ENCODE measurements at regions not wholly inside any gene's neighbourhood (a gene's known extent, or its start where the extent isn't known, plus 50 kb on each side); places are given as distances from the start of the nearest gene placed in this dataset.
"Not testable (repeated sequence)": the region's sequence is repeated elsewhere in the genome, so short reads cannot be mapped to it uniquely, and the experiment has no call there.

GRCh38 chr7:86991771-86992191 is 67.7 kb downstream of the ELAPOR2 start:
- no peak for TF ChIP-seq TCF7L2 (IDR thresholded peaks at IDR 0.05; ENCODE audit: low read depth, low read length)
- TF ChIP-seq POLR2AphosphoS5 (IDR thresholded peaks at IDR 0.05; ENCODE audit: low read depth, low read length): no peak
- no peak for TF ChIP-seq REST (IDR thresholded peaks at IDR 0.05; ENCODE audit: insufficient read depth in 1 of 2, low read depth in 2 of 2, low read length in 1 of 2)
- no peak for TF ChIP-seq SIN3A (IDR thresholded peaks at IDR 0.05; ENCODE audit: borderline replicate concordance, insufficient read depth, low read depth, low read length)
- TF ChIP-seq CTCF (IDR thresholded peaks at IDR 0.05): no peak
- no peak for DNase-seq (ENCODE audit: low read depth, low spot score)

GRCh38 chr7:86991093-86991769 is 68.2 kb downstream of the ELAPOR2 start:
- intact Hi-C loops (cut with micrococcal nuclease; ENCODE audit: unreplicated experiment) (no loop called here), in situ Hi-C loops (cut with HindIII; ENCODE audit: low pct_unique_long_range_greater_than_20kb, low sequenced_read_pairs) (no loop called here)
- ChIA-PET POLR2A (no interaction called here), CTCF (no interaction called here)
- H3K4me1 ChIP-seq (ENCODE audit: control insufficient read depth, insufficient read depth, low read length): no peaks in the 10 kb centered on the region
- TF ChIP-seq TCF7L2 (IDR thresholded peaks at IDR 0.05; ENCODE audit: low read depth, low read length): no peak
- H3K4me3 ChIP-seq (ENCODE audit: low read depth in 2 of 2, low read length in 2 of 2): no peak overlapping the region
- no peaks in the 10 kb centered on the region for H3K36me3 ChIP-seq (ENCODE audit: control insufficient read depth, insufficient read depth, low read length)
- ATAC-seq (no peak), DNase-seq (ENCODE audit: low read depth, low spot score) (no peak)
- no peaks in the 10 kb centered on the region for H3K27me3 ChIP-seq (ENCODE audit: control insufficient read depth, insufficient read depth, low read length)
- H3K27ac ChIP-seq (ENCODE audit: low read length): no peak overlapping the region
- no TSS peak for BruUV-seq (replicated peaks)
- H3K9me3 ChIP-seq (ENCODE audit: control insufficient read depth, insufficient read depth, low read depth, low read length): no peaks in the 10 kb centered on the region

More at GRCh38 chr7:86991771-86992191, 67.7 kb downstream of the ELAPOR2 start:
- intact Hi-C loops (cut with micrococcal nuclease; ENCODE audit: unreplicated experiment) (no loop called here), in situ Hi-C loops (cut with HindIII; ENCODE audit: low pct_unique_long_range_greater_than_20kb, low sequenced_read_pairs) (no loop called here)
- H3K27ac ChIP-seq (ENCODE audit: low read length): no peak overlapping the region
- no peaks in the 10 kb centered on the region for H3K36me3 ChIP-seq (ENCODE audit: control insufficient read depth, insufficient read depth, low read length)
- ATAC-seq: no peak
- no peaks in the 10 kb centered on the region for H3K4me1 ChIP-seq (ENCODE audit: control insufficient read depth, insufficient read depth, low read length)
- no peak overlapping the region for H3K4me3 ChIP-seq (ENCODE audit: low read depth in 2 of 2, low read length in 2 of 2)
- H3K27me3 ChIP-seq (ENCODE audit: control insufficient read depth, insufficient read depth, low read length): no peaks in the 10 kb centered on the region
- ChIA-PET POLR2A (no interaction called here), CTCF (no interaction called here)
- no peaks in the 10 kb centered on the region for H3K9me3 ChIP-seq (ENCODE audit: control insufficient read depth, insufficient read depth, low read depth, low read length)
- no TSS peak for BruUV-seq (replicated peaks)

GRCh38 chr7:86989407-86989806 is 70.0 kb downstream of the ELAPOR2 start:
- ChIA-PET CTCF (no interaction called here), POLR2A (no interaction called here)
- DNase-seq (ENCODE audit: low read depth, low spot score) (no peak), ATAC-seq (no peak)
- TF ChIP-seq SIN3A (IDR thresholded peaks at IDR 0.05; ENCODE audit: borderline replicate concordance, insufficient read depth, low read depth, low read length) (no peak), POLR2AphosphoS5 (IDR thresholded peaks at IDR 0.05; ENCODE audit: low read depth, low read length) (no peak), CTCF (IDR thresholded peaks at IDR 0.05) (no peak)
- H3K9me3 ChIP-seq (ENCODE audit: control insufficient read depth, insufficient read depth, low read depth, low read length): no peaks in the 10 kb centered on the region
- H3K36me3 ChIP-seq (ENCODE audit: control insufficient read depth, insufficient read depth, low read length): no peaks in the 10 kb centered on the region
- no peaks in the 10 kb centered on the region for H3K4me1 ChIP-seq (ENCODE audit: control insufficient read depth, insufficient read depth, low read length)
- in situ Hi-C loops (cut with HindIII; ENCODE audit: low pct_unique_long_range_greater_than_20kb, low sequenced_read_pairs): no loop called here
- no peak overlapping the region for H3K4me3 ChIP-seq (ENCODE audit: low read depth in 2 of 2, low read length in 2 of 2)
- no peak overlapping the region for H3K27ac ChIP-seq (ENCODE audit: low read length)
- intact Hi-C loops (cut with micrococcal nuclease; ENCODE audit: unreplicated experiment): no loop called here
- BruUV-seq (replicated peaks): no TSS peak
- H3K27me3 ChIP-seq (ENCODE audit: control insufficient read depth, insufficient read depth, low read length): no peaks in the 10 kb centered on the region

GRCh38 chr7:86987834-86988233 is 71.6 kb downstream of the ELAPOR2 start:
- H3K9me3 ChIP-seq (ENCODE audit: control insufficient read depth, insufficient read depth, low read depth, low read length); H3K27me3 ChIP-seq (ENCODE audit: control insufficient read depth, insufficient read depth, low read length); in situ Hi-C loops (cut with HindIII; ENCODE audit: low pct_unique_long_range_greater_than_20kb, low sequenced_read_pairs); POLR2A ChIA-PET; H3K4me3 ChIP-seq (ENCODE audit: low read depth in 2 of 2, low read length in 2 of 2); H3K36me3 ChIP-seq (ENCODE audit: control insufficient read depth, insufficient read depth, low read length); ATAC-seq; intact Hi-C loops (cut with micrococcal nuclease; ENCODE audit: unreplicated experiment); CTCF ChIA-PET; H3K27ac ChIP-seq (ENCODE audit: low read length); DNase-seq (ENCODE audit: low read depth, low spot score); H3K4me1 ChIP-seq (ENCODE audit: control insufficient read depth, insufficient read depth, low read length); BruUV-seq (replicated peaks): not testable (repeated sequence)

All from Panc1 (cell line).